SK-N-SH (cell line): ENCODE measurements at regions not wholly inside any gene's neighbourhood (a gene's known extent, or its start where the extent isn't known, plus 50 kb on each side); places are given as distances from the start of the nearest gene placed in this dataset.

ENCODE experiments used
- MAX ChIP-seq: IDR thresholded peaks from 2 replicates; pipeline ENCODE4 v1.4.0; 2012; ENCODE audit warnings: low read depth
- USF1 ChIP-seq: IDR thresholded peaks from 2 replicates; pipeline ENCODE4 v1.4.0; 2012; ENCODE audit warnings: low read depth, borderline replicate concordance
- YY1 ChIP-seq: IDR thresholded peaks from 2 replicates; pipeline ENCODE4 v1.4.0; 2012; ENCODE audit warnings: low read depth, mild to moderate bottlenecking

GRCh38 chr20:39778847-39779604 lies 816.9 kb downstream of the DHX35 start:
- TF ChIP-seq USF1 (no peak), MAX (no peak), YY1 (no peak)
